ENCODE measurements at regions not wholly inside any gene's neighbourhood (a gene's known extent, or its start where the extent isn't known, plus 50 kb on each side); places are given as distances from the start of the nearest gene placed in this dataset.

- no peak for DNase-seq
- no peaks in the 10 kb centered on the region for H3K27me3 ChIP-seq
- intact Hi-C loops (cut with DNase I; ENCODE audit: low total_unique reads) = no loop called here
- H3K36me3 ChIP-seq (ENCODE audit: low read depth, missing control alignments) = no peaks in the 10 kb centered on the region
- no peaks in the 10 kb centered on the region for H3K4me1 ChIP-seq
- H3K4me3 ChIP-seq = no peak overlapping the region
- H3K27ac ChIP-seq = no peak overlapping the region
- 73 to 76% methylated on average over 6 to 8 of the region's 8 CpGs for WGBS, 2 donors
- TF ChIP-seq CTCF (IDR thresholded peaks at IDR 0.05) (no peak), POLR2A (IDR thresholded peaks at IDR 0.05) (no peak)
- no peaks in the 10 kb centered on the region for H3K9me3 ChIP-seq
Measured at GRCh38 chr10:117673230-117674010, 130.9 kb downstream of the EMX2 start.

GRCh38 chr10:117674201-117674600 is 131.7 kb downstream of the EMX2 start:
- Histone ChIP-seq H3K9me3 (no peaks in the 10 kb centered on the region), H3K27me3 (no peaks in the 10 kb centered on the region), H3K4me3 (no peak overlapping the region), H3K27ac (no peak overlapping the region), H3K4me1 (no peaks in the 10 kb centered on the region), H3K36me3 (ENCODE audit: low read depth, missing control alignments) (no peaks in the 10 kb centered on the region)
- no peak for DNase-seq
- TF ChIP-seq POLR2A (IDR thresholded peaks at IDR 0.05) (no peak), CTCF (IDR thresholded peaks at IDR 0.05) (no peak)
- intact Hi-C loops (cut with DNase I; ENCODE audit: low total_unique reads) = no loop called here
- WGBS, 2 donors = 64 to 92% methylated on average over 7 of the region's 7 CpGs

- no peak overlapping the region for H3K27ac ChIP-seq
- no peak overlapping the region for H3K4me3 ChIP-seq
- WGBS, 2 donors = 89 to 94% methylated on average over 6 of the region's 6 CpGs
- H3K27me3 ChIP-seq = no peaks in the 10 kb centered on the region
- no peaks in the 10 kb centered on the region for H3K9me3 ChIP-seq
- no peak for TF ChIP-seq CTCF (IDR thresholded peaks at IDR 0.05)
- no peak for TF ChIP-seq POLR2A (IDR thresholded peaks at IDR 0.05)
- DNase-seq = no peak
- H3K4me1 ChIP-seq = no peaks in the 10 kb centered on the region
- intact Hi-C loops (cut with DNase I; ENCODE audit: low total_unique reads) = no loop called here
- H3K36me3 ChIP-seq (ENCODE audit: low read depth, missing control alignments) = no peaks in the 10 kb centered on the region
Measured at GRCh38 chr10:117674646-117675045, 132.1 kb downstream of the EMX2 start.

- WGBS, 2 donors = 66 to 73% methylated on average over 15 of the region's 15 CpGs
- intact Hi-C loops (cut with DNase I; ENCODE audit: low total_unique reads) = no loop called here
Measured at GRCh38 chr10:117675514-117676055, 133.0 kb downstream of the EMX2 start.

More at GRCh38 chr10:117675514-117676055, 133.0 kb downstream of the EMX2 start:
- no peaks in the 10 kb centered on the region for H3K9me3 ChIP-seq
- no peaks in the 10 kb centered on the region for H3K27me3 ChIP-seq
- H3K27ac ChIP-seq = no peak overlapping the region
- H3K36me3 ChIP-seq (ENCODE audit: low read depth, missing control alignments) = no peaks in the 10 kb centered on the region
- H3K4me3 ChIP-seq = no peak overlapping the region
- TF ChIP-seq CTCF (IDR thresholded peaks at IDR 0.05) (no peak), POLR2A (IDR thresholded peaks at IDR 0.05) (no peak)
- DNase-seq = no peak
- H3K4me1 ChIP-seq = no peaks in the 10 kb centered on the region

Measured in testis (tissue), 2 donors.